GM23248 (cell line): ENCODE measurements at regions not wholly inside any gene's neighbourhood (a gene's known extent, or its start where the extent isn't known, plus 50 kb on each side); places are given as distances from the start of the nearest gene placed in this dataset.

Experiments
- EZH2 ChIP-seq: fragments of 200-600 bp; sonication (generic); IDR thresholded peaks from 2 replicates; pipeline ENCODE4 v1.6.1; 2018; ENCODE audit warnings: antibody characterized with exemption, mild to moderate bottlenecking; ENCODE audit not compliant: insufficient read depth, poor library complexity, severe bottlenecking
- EZH2phosphoT487 ChIP-seq: fragments of 200-600 bp; sonication (generic); IDR thresholded peaks from 2 replicates; pipeline ENCODE4 v1.6.1; 2018; ENCODE audit warnings: antibody characterized with exemption, moderate library complexity, mild to moderate bottlenecking, low read depth; ENCODE audit not compliant: insufficient read depth

DNA sequence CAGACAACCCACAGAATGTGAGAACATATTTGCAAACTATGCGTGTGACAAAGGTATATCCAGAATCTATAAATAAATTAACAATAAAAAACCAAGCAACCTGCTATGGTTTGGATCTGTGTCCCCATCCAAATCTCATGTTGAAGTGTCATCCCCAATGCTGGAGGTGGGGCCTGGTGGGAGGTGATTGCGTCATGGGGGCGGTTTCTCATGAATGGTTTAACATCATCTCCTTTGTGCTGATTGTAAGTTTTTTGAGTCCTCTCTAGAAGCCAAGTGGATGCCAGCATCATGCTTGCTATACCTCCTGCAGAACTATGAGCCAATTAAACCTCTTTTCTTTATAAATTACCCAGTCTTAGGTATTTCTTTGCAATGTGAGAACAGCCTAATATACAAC is 335.4 kb downstream of the MAN2A1 start:
- TF ChIP-seq EZH2phosphoT487 (no peak), EZH2 (no peak)
